CD1c-positive myeloid dendritic cell (primary cell): ENCODE measurements at regions not wholly inside any gene's neighbourhood (a gene's known extent, or its start where the extent isn't known, plus 50 kb on each side); places are given as distances from the start of the nearest gene placed in this dataset.
"Not testable (repeated sequence)": the region's sequence is repeated elsewhere in the genome, so short reads cannot be mapped to it uniquely, and the experiment has no call there.

Experiments used
- DNase-seq: peaks from one replicate; pipeline ENCODE4 v3.0.0-alpha.2; 2016; ENCODE audit errors: extremely low spot score

- DNase-seq, result not testable (repeated sequence)
Measured at GRCh38 chr15:83335542-83335941, 51.1 kb upstream of the BNC1 start.

- no peak for DNase-seq
Measured at GRCh38 chr15:83339396-83339795, 54.9 kb upstream of the BNC1 start.

- no peak for DNase-seq
Measured at GRCh38 chr15:83340087-83340486, 55.6 kb upstream of the BNC1 start.

GRCh38 chr15:83346342-83346741 lies 61.9 kb upstream of the BNC1 start:
- DNase-seq, result no peak

- no peak for DNase-seq
Measured at GRCh38 chr15:83352119-83352518, 67.7 kb upstream of the BNC1 start.

GRCh38 chr15:83356501-83357399 lies 72.3 kb upstream of the BNC1 start:
- DNase-seq, result no peak

DNA sequence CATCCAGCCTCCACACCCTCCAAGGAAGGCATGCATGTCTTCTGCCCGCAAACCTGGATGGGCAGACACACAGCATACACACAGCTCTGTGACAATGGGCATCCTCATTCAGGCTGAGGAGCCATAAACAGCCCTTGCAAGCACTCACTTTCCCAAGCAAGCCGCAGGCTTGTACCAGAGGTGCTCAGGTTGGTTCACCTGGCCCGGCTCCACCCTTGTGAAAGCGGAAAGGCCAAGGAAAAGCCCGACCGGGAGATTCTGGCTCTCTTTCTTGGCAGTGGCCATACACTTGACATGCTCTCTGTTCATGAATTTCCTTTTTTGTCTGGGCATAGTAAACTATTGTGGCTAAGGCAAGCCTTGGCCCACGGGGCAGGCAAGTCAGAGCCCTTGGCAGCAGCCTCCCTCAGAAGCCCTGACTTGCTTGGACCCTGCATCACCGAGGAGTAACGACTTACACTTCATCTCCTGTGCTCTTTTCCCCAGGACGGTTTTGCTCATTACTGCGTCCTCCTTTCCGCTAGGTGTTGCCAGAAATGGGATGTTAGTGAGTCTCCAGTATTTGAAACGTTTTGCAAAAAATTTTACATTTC lies 74.6 kb upstream of the BNC1 start:
- no peak for DNase-seq

DNA sequence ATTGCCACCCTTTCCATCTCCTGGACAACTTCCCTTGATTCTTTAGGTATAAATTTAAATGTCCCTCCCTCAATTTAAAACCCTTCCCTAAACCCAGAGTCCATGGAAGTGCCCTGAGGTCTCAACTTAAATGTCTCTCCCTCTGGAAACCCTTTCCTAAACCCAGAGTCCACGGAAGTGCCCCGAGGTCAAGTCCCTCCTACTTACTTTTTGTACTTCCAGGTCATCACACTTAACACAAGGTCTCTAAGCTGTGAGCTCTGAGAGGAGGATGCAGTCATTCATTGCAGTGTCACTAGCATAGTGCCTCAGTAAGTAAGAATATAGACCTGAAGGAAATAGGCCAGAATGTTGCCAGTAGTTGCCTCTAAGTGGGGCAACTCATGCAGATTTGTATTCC lies 78.2 kb upstream of the BNC1 start:
- no peak for DNase-seq

DNA sequence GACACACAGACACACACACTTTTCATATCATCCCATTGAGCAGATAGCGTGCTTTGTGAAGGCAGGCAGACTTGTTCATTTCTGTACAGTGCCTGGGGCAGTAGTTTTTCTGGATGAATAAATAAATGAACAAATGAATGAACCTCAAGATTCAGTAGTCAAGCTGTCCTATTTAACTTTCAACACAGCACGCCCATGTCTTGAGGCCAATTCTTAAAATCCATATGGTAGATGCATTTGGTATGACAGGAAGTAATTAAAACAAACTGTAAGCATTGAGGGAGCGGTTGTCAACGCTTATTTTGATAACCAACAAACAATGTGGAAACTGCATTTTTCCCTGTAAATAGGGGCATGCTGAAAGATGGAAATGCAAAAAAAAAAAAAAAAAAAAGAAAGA lies 80.0 kb upstream of the BNC1 start:
- DNase-seq, result no peak

- DNase-seq, result peak; percentile 55
Measured at GRCh38 chr15:83365370-83365938, 81.0 kb upstream of the BNC1 start.

DNA sequence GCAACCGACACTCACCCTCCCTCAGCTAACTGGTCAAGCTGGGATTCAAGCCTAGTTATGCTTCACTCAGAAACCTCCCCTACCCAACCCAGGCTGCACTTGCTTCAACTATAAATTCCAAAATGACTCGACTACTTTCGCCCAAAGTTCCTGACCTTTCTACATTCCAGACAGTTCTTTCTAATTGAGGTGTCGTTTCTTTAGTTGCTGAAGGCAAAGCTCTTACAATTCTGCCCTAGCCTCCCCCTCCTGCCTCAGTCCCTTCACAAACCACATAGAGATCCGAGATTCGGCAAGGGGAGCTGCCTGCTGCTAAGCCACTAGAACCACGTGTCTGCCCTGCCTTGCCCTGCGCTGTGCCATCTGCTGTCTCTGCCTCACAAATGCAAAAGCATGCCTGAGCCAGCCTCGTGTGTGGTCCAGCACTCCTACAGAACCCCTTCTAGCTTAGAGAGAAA lies 74.7 kb upstream of the SH3GL3 start:
- no peak for DNase-seq

DNA sequence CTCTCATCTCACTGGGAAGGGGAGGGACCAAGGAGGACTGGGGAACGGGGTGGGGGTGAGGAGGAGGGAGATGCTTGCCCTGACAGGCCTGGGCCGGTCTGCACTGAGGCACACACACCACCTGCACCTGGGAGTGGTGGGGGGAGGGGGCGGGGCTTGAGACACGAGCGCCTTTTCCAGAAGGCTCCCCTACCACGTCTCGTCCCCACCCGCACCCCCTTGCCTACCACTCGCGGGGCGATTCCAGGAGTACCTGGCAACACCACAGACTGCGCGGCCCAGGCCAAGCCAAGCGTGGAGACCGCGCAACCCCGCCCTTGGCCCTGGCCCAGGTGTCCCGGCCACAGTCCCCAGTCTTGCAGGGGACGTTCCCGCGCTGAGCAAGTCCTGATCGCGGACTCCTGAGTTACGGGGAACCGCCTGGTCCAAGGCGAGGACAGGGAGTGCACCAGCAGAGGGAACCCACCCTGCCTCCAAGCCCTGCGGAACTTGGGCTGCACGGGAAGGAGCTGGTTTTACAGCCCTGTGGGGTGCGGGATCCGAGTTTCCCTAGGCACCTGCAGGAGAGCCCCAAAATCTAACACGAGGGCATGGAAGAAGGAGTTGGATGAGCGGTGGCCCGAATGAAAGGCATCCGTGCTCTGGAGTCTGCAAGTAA lies 68.1 kb upstream of the SH3GL3 start:
- no peak for DNase-seq

GRCh38 chr15:83379579-83379959 lies 67.6 kb upstream of the SH3GL3 start:
- DNase-seq, result no peak

DNA sequence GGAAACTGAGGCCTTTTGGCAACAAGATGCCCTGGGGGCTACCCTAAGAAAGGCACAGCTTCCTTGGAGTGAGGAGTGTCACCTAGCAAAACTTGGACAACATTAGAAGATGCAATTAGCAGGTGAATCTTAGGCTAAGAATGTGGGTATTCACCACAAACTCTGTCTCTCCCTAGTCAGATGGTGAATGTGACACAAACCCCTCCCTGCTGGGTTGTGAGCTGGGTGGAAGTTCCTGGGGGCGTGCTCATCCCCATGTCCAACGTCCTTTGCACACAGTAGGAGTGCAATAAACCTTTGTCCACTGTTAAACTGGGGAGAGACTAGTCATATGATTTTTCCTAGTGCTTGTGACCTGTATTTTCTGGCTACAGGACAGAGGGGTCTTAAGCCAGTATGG lies 67.1 kb upstream of the SH3GL3 start:
- DNase-seq, result no peak

DNA sequence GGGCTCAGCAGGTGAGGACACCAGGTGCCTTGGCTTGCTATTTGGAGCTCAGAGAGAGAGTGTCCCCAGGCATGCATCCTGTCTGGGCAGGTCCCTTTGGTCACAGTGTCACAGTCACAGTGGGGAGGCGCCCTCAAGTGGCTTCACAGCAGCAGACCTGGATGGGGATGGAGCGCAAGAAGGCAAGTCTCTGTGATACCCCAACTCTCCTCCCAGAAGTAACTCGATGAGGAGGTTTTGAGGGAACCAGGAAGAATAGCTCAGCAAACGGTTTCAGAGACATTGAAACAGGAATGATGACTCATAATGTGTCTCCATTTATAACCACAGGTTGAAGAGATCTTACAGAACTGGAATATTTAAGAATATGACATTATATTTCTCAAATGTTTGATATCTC lies 66.5 kb upstream of the SH3GL3 start:
- peak; percentile 4 for DNase-seq

GRCh38 chr15:83383608-83384139 lies 63.5 kb upstream of the SH3GL3 start:
- not testable (repeated sequence) for DNase-seq

- no peak for DNase-seq
Measured at GRCh38 chr15:83396101-83396500, 51.0 kb upstream of the SH3GL3 start.
